ENCODE measurements at regions not wholly inside any gene's neighbourhood (a gene's known extent, or its start where the extent isn't known, plus 50 kb on each side); places are given as distances from the start of the nearest gene placed in this dataset.

DNA sequence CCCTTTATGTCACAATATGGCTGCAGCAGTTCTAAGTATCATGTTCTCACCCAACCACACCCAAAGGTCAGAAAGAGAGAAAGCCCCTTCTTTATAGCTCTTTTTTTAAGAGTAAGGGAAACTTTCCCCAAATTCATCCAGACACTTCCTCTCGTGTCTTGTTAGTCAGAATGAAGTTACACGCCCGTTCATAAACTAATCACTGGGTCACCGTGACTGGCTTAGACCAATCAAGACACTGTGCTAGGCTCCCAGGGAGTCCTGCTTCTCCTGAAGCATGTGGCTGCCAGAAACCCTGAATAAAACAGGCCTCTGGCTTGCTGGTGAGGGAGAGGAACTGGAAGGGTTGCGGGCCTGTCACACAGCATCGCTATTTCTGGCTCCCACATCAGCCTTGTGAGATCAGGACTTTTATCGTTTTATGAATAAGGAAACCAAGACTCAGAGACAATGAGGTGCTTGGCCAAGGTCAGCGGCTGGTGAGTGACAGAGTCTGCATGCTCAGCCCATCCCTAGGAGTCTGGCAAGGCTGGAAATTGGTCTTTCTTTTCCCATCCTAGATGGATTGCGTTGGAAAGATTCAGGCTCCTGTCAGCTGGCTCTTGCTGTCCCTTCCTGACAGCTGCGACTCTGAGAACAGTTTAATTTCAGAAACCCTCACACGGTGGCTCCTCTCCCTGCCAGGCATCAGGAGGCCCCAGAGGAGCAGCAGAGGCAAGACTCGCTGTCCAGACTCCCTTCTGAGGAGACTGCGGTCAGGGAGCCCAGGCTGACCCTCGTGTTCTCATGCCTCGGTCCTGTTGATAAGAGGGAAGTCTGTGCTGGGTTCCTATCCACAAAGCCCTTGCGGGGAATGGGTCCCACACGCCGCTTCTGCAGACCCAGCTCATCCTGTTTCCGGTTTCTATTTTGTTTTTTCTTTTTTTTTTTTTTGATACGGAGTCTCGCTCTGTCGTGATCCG lies 104.5 kb upstream of the TAF1B start:
- no peak for DNase-seq (ENCODE audit: low read depth in 2 of 2)

DNA sequence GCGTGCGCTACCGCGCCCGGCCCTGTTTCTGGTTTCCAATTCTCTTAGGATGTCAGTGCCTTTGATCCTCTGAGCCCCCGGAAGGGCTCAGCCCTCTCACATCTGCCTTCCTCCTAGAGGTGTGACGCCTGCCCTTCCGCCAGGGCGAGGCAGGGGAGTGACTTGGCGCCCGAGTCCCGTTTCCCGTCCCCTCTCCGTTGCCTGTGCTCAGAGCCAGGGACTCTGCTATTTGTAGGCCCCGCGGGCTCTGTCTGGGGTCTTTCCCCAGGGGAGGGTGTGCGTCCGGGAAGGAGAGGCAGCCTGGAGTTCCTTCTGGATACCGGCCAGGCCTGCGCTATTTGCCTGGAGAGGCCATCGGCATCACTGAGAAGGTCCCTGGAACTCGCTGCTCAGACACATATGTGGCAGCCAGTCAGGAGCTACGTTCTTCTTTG lies 103.7 kb upstream of the TAF1B start:
- DNase-seq (ENCODE audit: low read depth in 2 of 2), result no peak

DNA sequence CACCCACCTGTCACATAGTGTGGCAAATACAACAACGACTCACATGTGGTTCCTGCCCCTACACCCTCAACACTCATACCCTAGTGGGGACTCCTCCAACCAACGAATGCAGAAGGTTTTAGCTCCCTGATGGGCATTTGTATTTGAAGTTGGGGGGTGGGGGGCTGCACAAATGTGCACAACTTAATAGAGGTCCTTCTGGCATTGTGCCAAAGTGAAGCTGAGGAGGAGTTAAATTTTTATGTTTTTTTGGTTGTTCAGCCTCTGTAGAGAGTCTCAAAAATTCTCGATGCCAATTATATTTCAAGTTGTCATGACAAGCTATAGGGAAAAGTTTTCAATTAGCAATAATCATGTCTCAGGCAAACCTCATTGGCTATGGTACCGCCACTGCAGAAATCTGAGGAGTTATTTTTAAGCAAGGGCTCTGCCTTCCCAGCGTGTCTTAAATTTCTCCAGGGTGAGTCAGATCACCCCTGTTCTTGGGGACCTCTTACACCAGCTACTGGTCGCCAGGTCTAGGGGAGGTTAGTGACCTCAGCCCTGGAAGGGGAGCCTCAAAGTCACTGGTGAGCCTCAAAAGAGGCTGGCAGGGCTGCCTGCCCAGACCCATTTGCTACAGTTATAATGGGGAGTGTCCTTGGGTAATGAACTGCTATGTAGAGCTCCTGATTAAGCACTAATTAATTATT lies 102.7 kb upstream of the TAF1B start:
- DNase-seq (ENCODE audit: low read depth in 2 of 2), result no peak

DNA sequence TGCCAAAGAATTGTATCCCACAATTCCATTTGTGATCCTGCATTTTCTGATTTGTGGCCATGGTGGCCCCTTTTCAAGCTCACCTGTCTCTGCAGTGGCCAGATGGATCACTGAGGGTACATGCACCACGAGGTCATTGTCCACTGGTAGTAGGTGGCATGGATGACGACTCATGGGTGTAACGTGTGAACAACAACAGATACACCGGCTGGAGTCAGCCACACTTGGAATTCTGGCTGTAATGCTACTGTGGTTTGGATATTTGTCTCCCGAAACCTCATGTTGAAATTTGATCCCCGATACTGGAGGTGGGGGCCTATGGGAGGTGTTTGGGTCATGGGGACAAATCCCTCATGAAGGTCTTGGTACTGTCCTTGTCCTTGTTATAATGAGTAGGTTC lies 102.2 kb upstream of the TAF1B start:
- no peak for DNase-seq (ENCODE audit: low read depth in 2 of 2)

DNA sequence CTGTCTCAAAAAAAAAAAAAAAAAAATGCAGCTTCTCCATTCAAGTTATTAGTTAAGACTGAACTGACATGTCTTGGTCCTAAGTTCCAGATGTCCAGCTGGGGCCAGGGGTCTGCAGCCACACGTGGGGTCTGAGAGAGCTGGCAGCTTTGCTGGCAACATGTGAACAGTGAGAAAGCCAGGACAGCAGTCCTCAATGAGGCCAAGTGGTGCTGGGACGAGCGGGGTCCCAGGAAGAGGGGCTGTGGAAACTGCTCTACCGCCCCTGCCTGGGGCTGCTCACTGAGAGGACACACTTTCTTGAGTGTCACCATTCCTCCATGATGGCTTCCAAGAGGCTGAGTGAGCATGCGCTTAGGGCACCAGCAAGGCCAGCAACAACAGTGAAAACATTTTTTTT lies 100.7 kb upstream of the TAF1B start:
- DNase-seq (ENCODE audit: low read depth in 2 of 2), result no peak

DNA sequence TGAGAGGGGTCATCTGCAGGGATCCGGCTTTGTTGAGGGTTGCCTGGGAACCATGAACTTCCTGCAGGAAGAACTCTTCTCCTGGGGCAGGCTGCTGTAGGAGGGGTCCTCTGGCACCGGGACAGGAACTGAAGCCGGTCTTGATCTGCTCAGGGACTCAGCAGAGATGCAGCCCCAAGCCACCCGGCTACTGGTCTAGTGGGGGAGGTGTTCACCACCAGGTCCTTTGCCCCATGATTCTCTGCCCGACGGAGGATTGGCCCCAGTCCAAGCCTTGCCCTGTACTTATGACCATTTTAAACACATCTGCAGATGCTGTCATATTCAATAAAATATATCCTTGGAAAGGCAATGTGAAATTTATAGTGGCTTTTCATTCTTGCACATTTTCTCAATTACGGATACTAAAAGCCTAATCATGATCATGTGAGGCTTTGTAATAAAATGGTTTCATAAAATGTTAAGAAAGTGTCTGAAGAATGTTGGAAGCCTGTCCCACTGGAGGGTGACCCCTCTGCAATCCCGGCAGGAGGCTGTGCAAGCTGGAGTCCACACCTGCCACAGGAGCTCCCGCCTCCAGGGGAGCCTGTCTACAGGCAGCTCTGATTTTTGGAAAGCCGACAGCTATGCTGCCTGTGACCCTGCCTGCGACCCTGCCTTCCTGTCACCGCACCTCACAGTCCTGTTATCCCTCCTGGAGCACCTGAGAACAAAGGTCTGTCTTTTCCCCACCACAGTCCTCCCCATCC lies 98.8 kb upstream of the TAF1B start:
- DNase-seq (ENCODE audit: low read depth in 2 of 2), result no peak

DNA sequence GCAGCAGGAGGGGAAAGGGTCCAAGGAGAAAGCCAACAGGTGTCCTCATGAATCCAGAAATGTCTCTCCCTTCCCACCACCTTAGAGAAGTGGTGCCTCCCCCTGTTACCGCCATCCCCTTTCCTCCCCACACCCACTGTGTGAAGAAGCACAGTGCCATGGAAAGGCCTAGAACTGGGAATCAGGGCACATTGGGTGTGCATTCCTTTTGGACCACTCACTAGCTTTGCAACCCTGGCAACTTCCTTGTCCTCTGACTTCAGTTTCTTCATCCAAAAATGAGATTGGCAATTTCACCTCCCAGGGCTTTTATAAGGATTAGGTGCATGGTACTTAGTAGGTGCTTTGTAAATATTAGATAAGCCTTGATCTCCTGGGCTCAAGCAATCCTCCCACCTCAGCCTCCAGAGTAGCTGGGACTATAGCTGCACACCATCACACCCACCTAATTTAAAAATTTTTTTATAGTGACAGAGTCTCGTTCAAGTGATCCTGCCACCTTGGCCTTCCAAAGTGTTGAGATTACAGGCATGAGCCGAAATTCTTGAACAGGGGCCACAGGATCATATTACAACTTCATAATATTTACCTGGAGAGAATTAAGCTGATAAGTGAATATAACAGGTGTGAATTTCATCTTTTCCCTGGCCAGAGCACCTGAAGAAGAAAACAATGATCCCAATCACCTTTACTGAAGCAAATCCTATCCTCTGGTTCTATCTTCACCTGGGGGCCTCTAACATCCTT lies 97.9 kb upstream of the TAF1B start:
- no peak for DNase-seq (ENCODE audit: low read depth in 2 of 2)

DNA sequence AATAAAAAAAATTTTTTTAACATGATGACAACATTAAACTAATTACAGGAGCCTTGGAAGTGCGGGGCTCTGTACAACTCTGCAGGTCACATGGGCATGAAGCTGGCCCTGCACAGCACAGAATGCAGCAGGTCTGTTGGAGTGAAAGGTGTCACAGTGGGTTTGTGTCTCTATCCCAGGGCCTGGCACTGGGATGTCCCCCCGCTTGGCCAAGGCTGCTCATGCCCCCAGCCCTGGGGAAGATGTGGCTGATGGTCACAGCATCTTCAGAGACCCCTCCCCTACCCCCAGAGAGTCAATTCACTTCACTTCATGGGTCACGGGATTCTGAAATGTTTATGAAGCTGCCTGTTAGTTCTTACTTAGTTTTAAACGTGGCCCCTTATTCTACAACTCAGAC lies 95.9 kb upstream of the TAF1B start:
- no peak for DNase-seq (ENCODE audit: low read depth in 2 of 2)

DNA sequence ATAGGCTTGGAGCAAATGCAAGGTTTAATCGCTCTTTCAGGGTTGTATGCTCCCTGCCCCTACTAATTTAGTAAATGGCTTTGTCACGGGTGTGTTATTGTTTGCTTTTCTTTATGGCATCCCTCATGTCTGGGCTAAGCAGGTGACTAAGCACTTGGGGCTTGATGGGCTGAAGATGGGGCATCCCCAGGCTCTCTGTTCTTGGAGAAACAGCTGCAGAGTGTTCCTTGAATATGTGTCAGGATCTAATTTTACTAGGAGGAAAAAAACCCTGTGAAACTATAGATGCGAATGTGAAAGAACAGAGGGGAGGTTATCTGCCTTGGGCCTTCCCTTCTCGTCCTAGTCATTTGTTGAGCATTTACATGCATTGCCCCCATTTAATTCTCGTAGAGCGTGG lies 94.7 kb upstream of the TAF1B start:
- no peak for DNase-seq (ENCODE audit: low read depth in 2 of 2)

DNA sequence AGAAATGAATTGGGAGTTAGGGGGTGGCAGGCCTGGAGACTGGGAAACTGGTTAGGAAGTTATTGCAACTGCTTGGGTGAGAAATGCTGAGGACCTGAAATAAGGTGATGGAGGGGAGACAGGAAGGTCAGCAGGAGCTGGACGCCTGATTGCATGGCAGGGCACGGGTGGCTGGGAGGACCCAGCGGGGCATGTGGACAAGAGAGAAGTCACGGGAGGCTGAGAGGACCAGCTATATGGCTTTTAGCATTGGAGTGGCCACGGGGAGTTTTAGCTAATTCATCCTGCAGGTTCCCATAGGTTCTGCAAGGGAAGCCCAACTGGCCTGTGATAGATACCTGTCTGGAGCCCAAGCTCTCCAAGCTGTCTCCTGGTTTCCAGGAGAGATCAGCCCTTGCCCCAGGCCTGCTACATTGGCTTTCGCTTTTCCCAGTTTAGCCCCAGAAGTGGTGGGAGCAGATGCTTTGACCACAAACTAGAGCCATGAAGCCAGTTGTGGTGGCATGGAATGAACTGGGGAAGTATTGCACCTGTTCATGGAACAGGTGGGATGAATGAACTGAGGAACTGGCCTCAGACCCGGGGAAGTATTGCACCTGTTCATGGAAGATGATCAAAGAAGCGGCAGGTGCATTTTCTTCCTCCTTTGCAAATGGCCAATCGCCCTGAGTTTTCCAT lies 93.6 kb upstream of the TAF1B start:
- DNase-seq (ENCODE audit: low read depth in 2 of 2), result no peak

DNA sequence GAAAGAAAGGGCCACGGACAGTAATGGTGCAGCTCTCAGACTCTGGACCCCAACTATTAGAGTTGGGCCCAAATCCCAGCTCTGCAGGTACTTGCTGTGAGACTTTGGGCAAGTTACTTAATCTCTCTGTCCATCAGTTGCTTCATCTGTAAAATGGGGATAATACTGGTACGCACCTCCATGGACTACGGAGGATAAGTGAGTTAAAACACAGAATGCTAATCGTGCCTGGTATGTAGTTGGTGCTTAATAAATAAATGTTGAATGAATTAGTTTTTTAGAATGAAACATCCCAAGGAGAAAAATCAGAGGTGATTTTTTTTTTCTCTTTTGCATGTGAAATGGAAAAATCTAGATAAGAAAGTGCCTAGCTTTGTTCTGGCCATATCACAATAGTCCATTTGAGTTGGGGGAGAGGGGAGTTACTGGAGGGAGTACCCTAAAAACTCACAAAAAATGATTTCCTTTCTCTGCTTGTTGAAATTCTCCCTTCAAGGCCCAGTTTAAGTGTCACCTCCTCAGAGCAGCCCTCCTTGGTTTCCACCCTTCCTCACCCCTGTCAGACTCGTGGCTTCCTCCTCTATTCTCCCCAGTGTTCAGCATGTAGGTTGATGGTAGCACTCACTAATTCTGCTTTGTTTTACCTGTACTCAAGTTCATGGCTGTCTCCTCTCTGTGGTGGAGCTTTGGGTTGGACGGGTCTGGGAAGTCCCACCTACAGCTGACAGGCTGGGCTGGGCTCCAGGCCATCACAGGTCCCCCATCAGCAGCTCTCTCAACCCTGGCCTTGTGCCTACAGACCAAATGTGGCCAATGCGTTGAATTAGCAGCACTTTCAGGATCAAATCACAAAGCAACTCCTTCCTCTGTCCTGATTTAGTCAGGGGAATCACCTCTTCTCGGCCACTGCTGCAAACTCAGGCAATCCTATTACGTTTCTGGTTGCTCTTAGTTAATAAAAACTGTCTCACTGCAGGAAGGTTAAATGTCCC lies 92.8 kb upstream of the TAF1B start:
- no peak for DNase-seq (ENCODE audit: low read depth in 2 of 2)

DNA sequence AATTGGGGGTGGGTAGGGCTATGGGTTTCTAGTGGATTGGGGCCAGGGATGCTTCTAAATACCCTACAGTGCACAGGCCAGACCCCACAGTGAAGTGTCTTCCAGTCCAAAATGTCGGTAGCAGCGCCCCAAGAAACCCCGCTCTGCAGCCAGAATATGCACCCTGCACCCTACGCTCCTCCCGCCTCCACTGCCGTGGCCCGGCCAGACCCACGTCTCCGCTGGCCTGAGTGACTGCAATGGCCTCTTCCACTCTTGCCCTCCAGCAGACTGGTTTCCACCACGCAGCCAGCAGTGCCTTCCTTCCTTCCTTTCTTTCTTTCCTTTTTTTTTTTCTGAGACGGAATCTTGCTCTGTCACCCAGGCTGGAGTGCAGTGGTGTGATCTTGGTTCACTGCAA lies 91.4 kb upstream of the TAF1B start:
- no peak for DNase-seq (ENCODE audit: low read depth in 2 of 2)

DNA sequence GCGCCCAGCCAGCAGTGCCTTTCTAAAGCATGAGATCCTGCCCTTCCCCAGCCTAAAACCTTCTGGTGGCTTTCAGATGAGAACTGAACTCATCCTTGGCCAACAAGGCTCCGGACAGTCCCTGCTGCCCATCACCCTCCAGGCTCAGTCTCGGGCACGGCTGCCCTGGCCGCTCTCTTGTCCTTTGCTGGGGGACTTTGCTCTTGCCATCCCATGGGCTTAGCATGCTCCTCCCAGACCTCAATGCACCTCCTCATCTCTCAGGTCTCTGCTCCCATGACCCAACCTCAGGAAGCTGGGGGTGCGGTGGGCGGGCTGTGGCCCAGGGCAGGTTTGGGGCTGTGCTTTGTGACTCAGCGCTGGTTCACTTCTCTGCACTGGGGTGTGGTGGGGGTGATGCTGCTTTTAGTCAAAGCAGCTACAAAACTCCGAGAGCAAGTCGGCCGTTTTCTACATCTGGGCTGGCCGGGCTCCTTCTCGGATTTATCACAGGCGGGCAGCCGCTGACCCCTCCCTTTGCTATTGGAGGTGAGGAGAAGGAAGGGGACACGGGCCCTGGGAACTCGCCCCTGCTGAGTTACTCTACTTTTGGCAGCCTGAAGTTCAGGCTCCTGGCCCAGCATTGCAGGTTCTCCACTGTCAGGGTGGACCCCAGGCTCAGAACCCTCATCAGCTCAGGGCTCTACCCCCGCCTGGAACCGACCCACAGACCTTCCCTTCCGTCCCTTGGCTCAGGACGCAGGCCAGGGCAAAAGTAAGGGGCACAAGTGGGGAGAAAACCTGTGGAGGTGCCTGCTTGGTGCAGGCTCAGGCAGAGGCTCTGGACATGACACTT lies 90.6 kb upstream of the TAF1B start:
- peak; percentile 59 to 72 for DNase-seq (ENCODE audit: low read depth in 2 of 2)

DNA sequence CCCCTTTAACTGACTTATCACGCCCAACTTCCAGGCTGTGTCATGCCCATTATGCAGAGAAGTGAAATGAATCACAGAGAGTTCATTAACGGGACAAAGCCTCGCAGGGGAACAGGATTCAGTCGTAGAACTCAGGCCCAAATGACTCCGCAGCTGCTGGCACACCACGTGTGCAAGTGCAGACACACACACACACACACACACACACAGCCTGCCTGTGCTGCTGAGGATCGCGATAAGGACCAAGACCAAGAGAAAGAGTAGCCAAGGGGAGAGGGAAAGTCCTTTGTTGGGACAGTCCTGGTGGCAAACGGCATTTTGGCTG lies 90.0 kb upstream of the TAF1B start:
- no peak for DNase-seq (ENCODE audit: low read depth in 2 of 2)

DNA sequence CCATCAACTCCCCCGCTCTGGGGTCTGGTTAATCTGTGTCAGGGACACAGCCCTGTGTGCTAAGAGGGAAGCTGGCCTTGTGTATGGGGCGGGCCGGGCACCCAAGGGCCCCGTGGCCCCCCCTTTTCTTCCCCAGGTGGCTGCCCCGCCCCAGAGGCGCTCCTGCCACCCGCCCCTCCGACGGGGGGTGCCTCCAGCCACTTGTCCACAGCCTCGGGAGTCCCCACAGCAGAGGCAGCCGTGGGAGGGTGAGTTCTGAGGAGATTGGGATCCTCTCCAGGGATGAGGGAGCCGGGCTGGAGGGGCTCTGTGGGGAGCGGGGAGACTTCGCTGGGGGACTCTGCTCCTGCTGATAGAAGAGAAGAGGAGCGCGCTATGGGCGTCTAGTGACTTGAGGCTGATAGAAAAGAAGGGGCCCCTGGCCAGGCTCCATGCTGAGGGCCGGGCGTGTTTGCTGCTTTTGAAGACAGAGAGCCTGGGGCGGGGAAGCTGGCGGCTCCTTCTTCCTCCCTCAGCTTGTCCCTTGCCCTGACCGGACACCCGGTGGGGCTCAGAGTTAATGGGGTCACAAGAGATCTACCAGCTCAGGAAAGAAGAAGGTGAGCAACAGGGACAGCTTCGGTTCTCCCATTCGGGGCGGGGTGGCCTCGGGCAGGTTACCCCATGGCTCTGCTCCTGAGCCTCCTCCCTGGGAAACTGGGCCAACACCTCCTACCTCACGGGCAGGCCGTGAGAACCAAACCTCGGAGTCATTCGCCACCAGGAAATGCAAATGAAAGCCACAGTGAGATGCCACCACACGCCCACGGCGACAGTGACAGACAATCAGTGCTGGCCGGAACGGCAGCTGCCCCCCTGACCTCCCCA lies 89.4 kb upstream of the TAF1B start:
- no peak for DNase-seq (ENCODE audit: low read depth in 2 of 2)

DNA sequence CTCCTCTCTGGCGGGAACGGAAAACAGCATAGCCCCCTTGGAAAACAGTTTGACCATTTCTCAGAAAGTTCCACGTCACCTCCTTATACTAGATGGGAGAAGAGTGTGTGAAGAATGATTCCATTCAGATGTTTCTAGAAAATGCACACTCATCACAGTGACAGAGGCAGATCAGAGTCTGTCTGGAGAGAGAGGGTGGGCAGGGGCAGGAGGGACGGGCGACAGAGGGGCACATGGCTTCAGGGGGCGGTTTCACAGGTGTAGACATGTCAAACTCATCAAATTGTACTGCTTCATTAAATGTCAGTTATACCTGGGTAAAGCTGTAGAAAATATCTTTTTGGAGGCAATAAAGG lies 88.8 kb upstream of the TAF1B start:
- DNase-seq (ENCODE audit: low read depth in 2 of 2), result no peak

DNA sequence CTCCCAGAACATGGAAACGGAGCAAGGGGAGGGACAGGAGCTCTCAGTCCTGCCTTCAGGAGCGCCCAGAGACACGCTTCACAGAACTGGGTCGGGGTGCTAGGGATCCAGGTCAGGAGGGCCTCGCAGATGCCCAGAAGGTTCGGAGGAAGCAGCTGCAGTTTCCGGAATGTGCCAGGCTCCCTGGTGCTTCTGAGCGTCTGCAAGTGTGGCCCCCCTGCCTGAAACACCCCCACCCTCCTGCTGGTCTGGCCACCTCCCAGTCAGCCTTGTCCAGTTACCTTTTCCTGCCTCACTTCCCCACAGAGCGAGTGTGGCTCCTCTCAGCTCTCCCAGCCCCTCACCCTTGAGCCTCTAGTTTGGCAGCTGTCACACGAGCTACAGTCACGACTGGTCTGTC lies 88.3 kb upstream of the TAF1B start:
- no peak for DNase-seq (ENCODE audit: low read depth in 2 of 2)

DNA sequence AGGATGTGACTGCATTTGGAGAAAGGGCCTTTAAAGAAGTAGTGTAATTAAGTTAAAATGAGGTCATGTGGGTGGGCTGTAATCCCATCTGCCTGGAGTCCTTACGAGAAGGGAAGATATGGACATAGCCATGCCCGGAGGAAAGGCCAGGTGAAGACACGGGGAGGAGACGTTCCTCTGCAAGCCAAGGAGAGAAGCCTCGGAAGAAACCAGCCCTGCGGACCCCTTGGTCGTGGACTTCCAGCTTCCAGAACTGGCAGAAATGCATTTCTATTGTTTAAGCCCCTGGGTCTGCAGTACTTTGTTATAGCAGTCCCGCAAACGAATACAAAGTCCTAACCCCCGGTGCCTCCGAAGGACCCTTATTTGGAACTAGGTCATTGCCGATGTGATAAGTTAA lies 87.6 kb upstream of the TAF1B start:
- DNase-seq (ENCODE audit: low read depth in 2 of 2), result no peak

Measured in stimulated activated CD8-positive, alpha-beta memory T cell treated with anti-CD3 and anti-CD28 coated beads, Interleukin-2, amount 100 ng/mL, for 1 hour (primary cell).